Transverse colon (tissue), 4 donors: ENCODE measurements at regions not wholly inside any gene's neighbourhood (a gene's known extent, or its start where the extent isn't known, plus 50 kb on each side); places are given as distances from the start of the nearest gene placed in this dataset.
A peak's percentile ranks its signal among the peaks of the same experiment; 100 is the strongest.

Experiments
- DNase-seq: peaks from one replicate; pipeline ENCODE4 v3.0.0-alpha.2; 2019
- H3K27ac ChIP-seq, 4 donors: fragments of 200-600 bp; sonication (generic); 2 replicates each; pipeline ENCODE4 v1.5.1; 2016 to 2018; ENCODE audit warnings: inconsistent platforms in 4 of 4
- H3K27me3 ChIP-seq: fragments of 200-600 bp; sonication (generic); 2 replicates; pipeline ENCODE4 v1.5.1; 2017; ENCODE audit warnings: inconsistent platforms
- H3K36me3 ChIP-seq, 4 donors: fragments of 200-600 bp; sonication (generic); 2 replicates each; pipeline ENCODE4 v1.5.1; 2017 to 2019; ENCODE audit warnings: inconsistent platforms in 4 of 4
- H3K4me1 ChIP-seq, 4 donors: fragments of 200-600 bp; sonication (generic); 2 replicates each; pipeline ENCODE4 v1.5.1; 2017 to 2020; ENCODE audit warnings: inconsistent platforms in 4 of 4
- H3K4me3 ChIP-seq, 4 donors: fragments of 200-600 bp; sonication (generic); 1 replicate in 1 of 4; 2 replicates in 3 of 4; pipeline versions ENCODE4 v1.5.1 to v1.6.1; 2017 to 2019; ENCODE audit warnings: inconsistent platforms in 4 of 4
- H3K9me3 ChIP-seq, 2 donors: fragments of 200-600 bp; sonication (generic); 2 replicates each; pipeline ENCODE4 v1.5.1; 2017 to 2019; ENCODE audit warnings: inconsistent platforms in 2 of 2
- EP300 ChIP-seq: sonication (generic); formaldehyde crosslinking; IDR thresholded peaks from one replicate; pipeline ENCODE4 v1.6.1; 2017; ENCODE audit warnings: antibody characterized with exemption, low read depth
- POLR2A ChIP-seq: fragments of 450-650 bp; IDR thresholded peaks from one replicate; pipeline ENCODE4 v1.6.1; 2016; ENCODE audit warnings: antibody characterized with exemption, mild to moderate bottlenecking, moderate library complexity
- POLR2AphosphoS5 ChIP-seq, 3 donors: sonication (generic); formaldehyde crosslinking; IDR thresholded peaks; one replicate each; pipeline ENCODE4 v1.6.1; 2016; ENCODE audit warnings: antibody characterized with exemption in 3 of 3
- WGBS, 2 donors: methylation state at CpG; one replicate each; pipeline ENCODE4 v1.1.5; 2018; ENCODE audit warnings: low coverage in 1 of 2; 5-methylcytosine and 5-hydroxymethylcytosine counted together
- in situ Hi-C, 4 donors: fragments of 200-750 bp; cut with MboI; loops; one replicate each; pipeline versions ENCODE4 v1.15.0 to v1.15.1; 2017; ENCODE audit warnings: low sequenced_read_pairs in 3 of 4, low pct_ligation_motif_present in 1 of 4, low pct_unique_long_range_greater_than_20kb in 1 of 4
- intact Hi-C: fragments of 100-400 bp; cut with DNase I; formaldehyde crosslinking; loops from one replicate; pipeline ENCODE4 v1.15.1; 2023; ENCODE audit warnings: low total_unique reads
- TF ChIP-seq, protein P1 (sequence below), 5 experiments: fragments of 200-600 bp in 3 of 5; fragments of 450-650 bp in 2 of 5; sonication (generic) in 3 of 5; IDR thresholded peaks; 1 replicate in 2 of 5; 2 replicates in 3 of 5; pipeline ENCODE4 v1.5.1; 2016 to 2017; ENCODE audit warnings: antibody characterized with exemption in 5 of 5, inconsistent platforms in 3 of 5, mild to moderate bottlenecking in 2 of 5, moderate library complexity in 1 of 5

DNA sequence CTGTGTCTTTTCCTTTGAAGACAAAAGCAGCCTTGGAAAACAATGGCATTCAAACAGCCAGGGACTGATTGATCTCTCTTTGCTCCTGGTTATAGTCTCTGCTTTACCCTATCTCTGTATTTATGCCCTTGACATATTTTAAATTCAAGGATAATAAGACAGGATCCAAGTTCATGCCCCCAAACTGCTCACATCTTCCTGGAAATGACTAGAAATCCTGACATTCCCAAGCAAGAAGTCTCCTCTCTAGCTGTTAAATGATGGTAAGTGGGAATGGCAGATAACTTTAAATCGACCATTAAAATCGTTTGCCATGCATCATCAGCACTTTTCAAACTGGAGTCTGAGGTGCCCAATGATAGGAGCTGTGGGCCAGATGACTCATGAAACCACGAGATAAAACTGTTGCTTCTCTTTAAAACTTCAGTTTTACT lies 435.6 kb downstream of the FOXO1 start:
- DNase-seq: no peak
- H3K9me3 ChIP-seq: no peaks in the 10 kb centered on the region
- no peaks in the 10 kb centered on the region for H3K4me1 ChIP-seq
- WGBS, 2 donors: 51 to 55% methylated on average over 3 of the region's 3 CpGs
- H3K27me3 ChIP-seq: no peaks in the 10 kb centered on the region
- intact Hi-C loops: no loop called here
- no peaks in the 10 kb centered on the region for H3K36me3 ChIP-seq
- in situ Hi-C loops: no loop called here
- TF ChIP-seq EP300: no peak
- TF ChIP-seq POLR2AphosphoS5 (IDR thresholded peaks at IDR 0.05): no peak
- H3K4me3 ChIP-seq: no peak overlapping the region
- no peak overlapping the region for H3K27ac ChIP-seq

DNA sequence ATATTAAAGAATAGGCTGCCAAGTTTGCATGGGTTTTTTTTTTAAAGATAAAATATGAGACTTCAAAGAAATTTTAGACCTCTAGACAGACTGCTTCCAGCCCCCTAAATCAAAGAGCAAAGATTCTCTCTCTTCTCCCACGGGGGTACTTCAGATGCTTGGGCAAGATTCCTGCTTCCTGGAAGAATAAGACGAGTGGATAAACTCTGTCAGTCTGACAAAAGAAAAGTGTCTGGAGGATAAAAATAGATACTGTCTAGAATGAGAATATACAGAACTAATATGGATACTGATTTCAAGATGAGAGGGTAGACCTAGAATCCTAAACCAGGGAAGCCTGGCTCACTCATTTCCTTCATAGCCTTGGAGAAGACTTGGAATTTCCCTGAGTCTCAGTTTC lies 435.1 kb downstream of the FOXO1 start:
- intact Hi-C loops: no loop called here
- Histone ChIP-seq H3K4me3 (no peak overlapping the region), H3K36me3 (no peaks in the 10 kb centered on the region), H3K9me3 (no peaks in the 10 kb centered on the region), H3K27me3 (no peaks in the 10 kb centered on the region), H3K4me1 (no peaks in the 10 kb centered on the region), H3K27ac (no peak overlapping the region)
- WGBS, 2 donors: 32 to 54% methylated on average over 2 of the region's 2 CpGs
- in situ Hi-C loops: no loop called here
- TF ChIP-seq, protein P1, sequence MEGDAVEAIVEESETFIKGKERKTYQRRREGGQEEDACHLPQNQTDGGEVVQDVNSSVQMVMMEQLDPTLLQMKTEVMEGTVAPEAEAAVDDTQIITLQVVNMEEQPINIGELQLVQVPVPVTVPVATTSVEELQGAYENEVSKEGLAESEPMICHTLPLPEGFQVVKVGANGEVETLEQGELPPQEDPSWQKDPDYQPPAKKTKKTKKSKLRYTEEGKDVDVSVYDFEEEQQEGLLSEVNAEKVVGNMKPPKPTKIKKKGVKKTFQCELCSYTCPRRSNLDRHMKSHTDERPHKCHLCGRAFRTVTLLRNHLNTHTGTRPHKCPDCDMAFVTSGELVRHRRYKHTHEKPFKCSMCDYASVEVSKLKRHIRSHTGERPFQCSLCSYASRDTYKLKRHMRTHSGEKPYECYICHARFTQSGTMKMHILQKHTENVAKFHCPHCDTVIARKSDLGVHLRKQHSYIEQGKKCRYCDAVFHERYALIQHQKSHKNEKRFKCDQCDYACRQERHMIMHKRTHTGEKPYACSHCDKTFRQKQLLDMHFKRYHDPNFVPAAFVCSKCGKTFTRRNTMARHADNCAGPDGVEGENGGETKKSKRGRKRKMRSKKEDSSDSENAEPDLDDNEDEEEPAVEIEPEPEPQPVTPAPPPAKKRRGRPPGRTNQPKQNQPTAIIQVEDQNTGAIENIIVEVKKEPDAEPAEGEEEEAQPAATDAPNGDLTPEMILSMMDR (IDR thresholded peaks at IDR 0.05): no peak
- TF ChIP-seq POLR2AphosphoS5 (IDR thresholded peaks at IDR 0.05) (no peak), POLR2A (no peak), EP300 (no peak)
- no peak for DNase-seq

DNA sequence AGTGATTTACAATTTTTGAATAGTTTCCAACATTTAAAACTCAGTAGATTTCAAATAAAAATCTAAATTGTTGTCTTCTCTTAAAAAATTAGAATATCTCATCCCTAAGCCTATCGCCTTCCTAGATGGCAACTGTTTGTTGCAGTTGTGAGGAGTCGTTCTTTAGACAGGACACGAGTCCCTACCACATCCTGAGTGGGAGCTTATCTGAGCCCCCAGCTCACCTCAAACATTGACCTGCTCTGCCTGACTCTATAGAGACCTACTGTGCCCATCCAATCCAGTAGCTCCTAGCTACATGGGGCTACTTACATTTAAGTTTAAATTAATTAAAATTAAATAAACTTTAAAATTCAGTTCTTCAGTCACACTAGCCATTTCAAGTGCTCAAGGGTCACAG lies 434.7 kb downstream of the FOXO1 start:
- Histone ChIP-seq H3K4me1 (no peaks in the 10 kb centered on the region), H3K9me3 (no peaks in the 10 kb centered on the region), H3K36me3 (no peaks in the 10 kb centered on the region), H3K27me3 (no peaks in the 10 kb centered on the region), H3K4me3 (no peak overlapping the region), H3K27ac (no peak overlapping the region)
- 72 to 81% methylated on average over 3 of the region's 3 CpGs for WGBS, 2 donors
- intact Hi-C loops: no loop called here
- in situ Hi-C loops: no loop called here
- TF ChIP-seq EP300 (no peak), POLR2A (no peak), POLR2AphosphoS5 (IDR thresholded peaks at IDR 0.05) (no peak)
- TF ChIP-seq, protein P1 (IDR thresholded peaks at IDR 0.05): no peak
- DNase-seq: no peak

DNA sequence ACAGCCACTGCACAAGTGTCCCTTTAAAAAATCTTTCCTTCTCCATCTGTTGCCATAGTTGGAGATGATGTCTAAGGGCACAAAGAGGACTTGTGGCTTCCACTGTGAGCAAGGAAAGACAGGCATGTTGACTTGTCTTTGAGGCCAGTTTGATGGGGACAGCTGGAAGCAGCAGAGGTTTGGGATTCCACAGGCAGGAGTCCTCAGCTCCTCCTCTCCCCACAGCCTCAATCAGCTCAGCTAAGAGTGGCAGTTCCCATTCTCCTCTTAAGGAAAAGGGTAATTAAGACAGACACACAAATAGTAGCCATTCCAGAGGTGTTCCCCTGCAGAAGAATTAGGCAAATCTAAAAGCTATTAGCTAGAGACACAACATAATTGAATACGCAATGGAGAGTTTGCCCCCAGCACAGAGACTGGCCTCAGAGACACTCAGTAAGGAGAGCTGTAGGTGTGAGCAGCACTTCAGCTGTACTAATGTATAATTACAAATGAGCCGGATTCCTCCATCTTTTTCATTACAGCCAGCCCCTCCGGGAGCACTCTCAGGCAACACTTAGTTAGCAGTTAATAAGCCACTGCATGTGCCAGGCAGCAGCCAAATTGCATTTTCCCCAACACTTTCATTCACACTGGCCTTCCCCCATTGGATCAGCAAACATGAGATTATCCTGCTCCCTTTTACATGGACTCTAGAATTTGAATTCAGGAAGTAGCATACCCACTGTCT lies 434.0 kb downstream of the FOXO1 start:
- in situ Hi-C loops (no loop called here), intact Hi-C loops (no loop called here)
- Histone ChIP-seq H3K4me3 (no peak overlapping the region), H3K27ac (no peak overlapping the region), H3K36me3 (no peaks in the 10 kb centered on the region), H3K27me3 (no peaks in the 10 kb centered on the region), H3K9me3 (no peaks in the 10 kb centered on the region), H3K4me1 (no peaks in the 10 kb centered on the region)
- TF ChIP-seq POLR2A (no peak), EP300 (no peak), POLR2AphosphoS5 (IDR thresholded peaks at IDR 0.05) (no peak)
- TF ChIP-seq, protein P1 (IDR thresholded peaks at IDR 0.05): no peak
- 86 to 100% methylated on average over 1 to 3 of the region's 3 CpGs for WGBS, 2 donors
- no peak for DNase-seq

DNA sequence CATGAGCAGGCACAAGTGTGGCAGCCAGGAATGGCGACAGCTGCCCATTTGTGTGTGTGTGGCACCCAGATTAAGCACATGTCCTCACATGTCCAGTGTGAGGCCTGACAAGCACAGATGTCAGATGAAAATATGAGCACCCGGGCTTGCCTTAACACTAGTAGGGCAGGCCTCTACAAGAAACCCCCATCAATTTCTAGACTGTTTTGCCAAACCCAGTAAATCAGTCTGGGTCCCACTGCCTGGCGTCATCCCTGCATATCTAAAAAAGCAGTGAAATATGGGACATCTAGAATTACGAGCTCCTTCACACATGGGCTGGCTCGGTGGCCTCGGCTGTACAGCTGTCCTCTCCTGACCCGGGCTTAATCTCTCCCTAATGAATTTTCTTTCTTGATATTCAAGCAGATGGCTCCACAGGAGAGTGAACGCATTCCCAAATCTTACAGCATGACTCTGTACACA lies 432.7 kb downstream of the FOXO1 start:
- in situ Hi-C loops: no loop called here
- H3K9me3 ChIP-seq: no peaks in the 10 kb centered on the region
- no peaks in the 10 kb centered on the region for H3K27me3 ChIP-seq
- H3K4me3 ChIP-seq: no peak overlapping the region
- peak overlapping the region in 3 of 4 donors; percentile 0 to 32 (median 14) for H3K27ac ChIP-seq
- no peaks in the 10 kb centered on the region for H3K36me3 ChIP-seq
- H3K4me1 ChIP-seq: no peaks in the 10 kb centered on the region
- WGBS, 2 donors: 90% methylated on average over 8 of the region's 8 CpGs; no CpG with 5 or more reads in 1 of the 2 donors
- TF ChIP-seq, protein P1 (IDR thresholded peaks at IDR 0.05): no peak
- no peak for TF ChIP-seq EP300
- TF ChIP-seq POLR2A: no peak
- no peak for TF ChIP-seq POLR2AphosphoS5 (IDR thresholded peaks at IDR 0.05)
- DNase-seq: no peak
- intact Hi-C loops: no loop called here
